GM12878 (cell line): ENCODE measurements at regions not wholly inside any gene's neighbourhood (a gene's known extent, or its start where the extent isn't known, plus 50 kb on each side); places are given as distances from the start of the nearest gene placed in this dataset.

Source experiments
- ATAC-seq: fragments of 200-7000 bp; cut with Tn5 transposase; 3 replicates; pipeline ENCODE4 v1.9.1; 2020; ENCODE audit warnings: mild to moderate bottlenecking, moderate library complexity
- BruUV-seq: library from RNA; stranded (reverse); fragments of 400-500 nt; replicated peaks from 2 replicates; lab custom pipeline; 2021; lab: Mats Ljungman, UMichigan
- CTCF ChIA-PET: fragments of 300-600 bp; sonication (Branson Sonifier 250); formaldehyde crosslinking; extraction: SDS; loops from one replicate; lab custom pipeline; 2021; ENCODE audit warnings: inconsistent platforms; lab: Yijun Ruan, JAX
- POLR2A ChIA-PET: fragments of 350-600 bp; formaldehyde crosslinking; extraction: SDS; loops from one replicate; lab custom pipeline; 2021; ENCODE audit warnings: inconsistent platforms; lab: Charles Lee
- RAD21 ChIA-PET: fragments of 300-600 bp; sonication (Branson Sonifier 250); formaldehyde crosslinking; loops from one replicate; lab custom pipeline; 2023; ENCODE audit warnings: antibody characterized with exemption; ENCODE audit not compliant: unreplicated experiment; lab: Charles Lee
- SMC1A ChIA-PET: fragments of 300-600 bp; sonication (Branson Sonifier 250); formaldehyde crosslinking; loops from one replicate; lab custom pipeline; 2023; ENCODE audit not compliant: unreplicated experiment, uncharacterized antibody; lab: Charles Lee
- DNase-seq: peaks from one replicate; pipeline ENCODE4 v3.0.0-alpha.2; 2011; ENCODE audit warnings: low read depth, low spot score
- FAIRE-seq: peaks from 3 replicates; lab custom pipeline; 2011; peaks lifted over from hg19 to GRCh38; lab: Jason Lieb, UNC
- H2AFZ ChIP-seq: 2 replicates; pipeline ENCODE4 v1.6.0; 2011; ENCODE audit warnings: low read depth, low read length, control low read depth; ENCODE audit not compliant: control insufficient read depth
- H3K27ac ChIP-seq: 2 replicates; pipeline ENCODE4 v1.5.1; 2011; ENCODE audit warnings: control low read depth; ENCODE audit not compliant: control insufficient read depth, insufficient read depth
- H3K27me3 ChIP-seq, 2 experiments: replicated peaks in 1 of 2; 2 replicates each; pipeline versions ENCODE4 v1.6.0 to v1.6.1; 2011; ENCODE audit warnings: low read length in 1 of 2; ENCODE audit not compliant: control insufficient read depth in 2 of 2, insufficient read depth in 2 of 2
- H3K36me3 ChIP-seq, 2 experiments: 2 replicates each; pipeline ENCODE4 v1.5.1; 2011; ENCODE audit warnings: low read length in 1 of 2; ENCODE audit not compliant: control insufficient read depth in 2 of 2, insufficient read depth in 2 of 2
- H3K4me1 ChIP-seq: 2 replicates; pipeline ENCODE4 v1.6.1; 2011; ENCODE audit warnings: mild to moderate bottlenecking, low read length, moderate library complexity, mixed read lengths; ENCODE audit not compliant: control insufficient read depth, insufficient read depth
- H3K4me2 ChIP-seq: 2 replicates; pipeline ENCODE4 v1.6.0; 2011; ENCODE audit warnings: control low read depth; ENCODE audit not compliant: control insufficient read depth, insufficient read depth
- H3K4me3 ChIP-seq: fragments of 200-600 bp; sonication (generic); 2 replicates; pipeline ENCODE4 v1.5.1; 2016
- H3K79me2 ChIP-seq: 2 replicates; pipeline ENCODE4 v1.6.0; 2011; ENCODE audit warnings: low read length; ENCODE audit not compliant: control insufficient read depth, insufficient read depth
- H3K9ac ChIP-seq: 2 replicates; pipeline ENCODE4 v1.8.0; 2011; ENCODE audit warnings: low read length, control low read depth, mixed read lengths; ENCODE audit not compliant: control insufficient read depth, insufficient read depth
- H3K9me3 ChIP-seq: replicated peaks from 3 replicates; pipeline ENCODE4 v1.5.1; 2011; ENCODE audit warnings: mild to moderate bottlenecking, low read length; ENCODE audit not compliant: control insufficient read depth, insufficient read depth
- H4K20me1 ChIP-seq: 2 replicates; pipeline ENCODE4 v1.6.0; 2011; ENCODE audit not compliant: control insufficient read depth, insufficient read depth
- IRF4 ChIP-seq: IDR thresholded peaks from 2 replicates; pipeline ENCODE4 v1.6.1; 2011; ENCODE audit warnings: low read depth, low read length
- MTA3 ChIP-seq: IDR thresholded peaks from 2 replicates; pipeline ENCODE4 v1.6.1; 2012; ENCODE audit warnings: low read length, inconsistent platforms, borderline replicate concordance
- WGBS: methylation state at CpG from one replicate; pipeline ENCODE4 v1.1.6; 2016; ENCODE audit warnings: low lambda C conversion rate; ENCODE audit not compliant: insufficient replicate concordance, insufficient coverage; ENCODE audit errors: missing lambda C conversion rate; 5-methylcytosine and 5-hydroxymethylcytosine counted together
- in situ Hi-C: fragments of 300-500 bp; cut with MboI; formaldehyde crosslinking; loops from 9 replicates; pipeline ENCODE4 v1.14.3; 2018; ENCODE audit warnings: mixed read lengths
- intact Hi-C: fragments of 100-400 bp; cut with micrococcal nuclease; formaldehyde crosslinking; loops from one replicate; pipeline ENCODE4 v1.14.2; 2022; ENCODE audit not compliant: unreplicated experiment
- TF ChIP-seq, protein P1 (sequence below): IDR thresholded peaks from 2 replicates; pipeline ENCODE4 v1.6.1; 2012; ENCODE audit warnings: mild to moderate bottlenecking, low read depth, low read length

DNA sequence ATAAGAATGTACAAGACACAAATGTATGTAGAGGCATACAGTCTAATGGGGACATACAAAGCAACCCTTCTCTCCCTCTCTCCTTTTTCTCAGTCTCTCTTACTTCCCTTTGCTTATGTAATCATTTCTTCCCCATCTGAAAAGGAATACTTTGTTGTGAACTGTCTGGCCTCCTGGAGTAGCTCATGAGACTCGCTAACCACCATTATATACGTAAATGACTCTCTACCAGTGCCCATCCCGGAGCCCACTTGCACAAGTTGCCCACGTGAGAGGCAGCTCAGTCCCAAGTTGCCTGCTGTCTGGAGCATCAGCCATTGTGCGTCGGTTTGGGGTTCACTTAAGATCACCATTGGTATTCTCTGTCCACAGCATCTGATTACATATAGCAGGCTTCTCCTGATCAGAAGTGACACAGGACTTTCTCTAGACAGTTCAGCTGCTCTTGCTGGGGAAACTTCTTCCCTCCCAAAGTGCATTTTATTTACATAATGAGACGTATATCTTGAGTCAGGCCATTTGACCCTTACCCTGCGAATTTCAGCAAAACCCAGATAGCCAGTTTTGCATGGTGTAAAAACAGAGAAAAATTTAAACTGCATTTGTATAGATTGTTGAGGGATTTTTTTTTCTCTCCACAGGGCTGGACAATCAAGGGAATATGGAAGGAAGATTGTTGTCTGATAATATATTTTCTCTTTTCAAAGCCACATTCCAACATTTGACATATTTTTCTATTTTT, 220.7 kb upstream of the EGLN3 start:
- H3K9me3 ChIP-seq, result no peaks in the 10 kb centered on the region
- SMC1A ChIA-PET, result interaction anchor here (1.2 to 3.0 kb wide), 5 partner anchors 13 to 73 kb away, joined by 5 to 19 read pairs (median 5); no protein-coding TSS in a partner anchor
- no peak overlapping the region for H3K27ac ChIP-seq
- intact Hi-C loops (no loop called here), in situ Hi-C loops (no loop called here)
- H3K36me3 ChIP-seq, result no peaks in the 10 kb centered on the region
- 39% methylated on average over 8 of the region's 8 CpGs for WGBS
- POLR2A ChIA-PET, result no interaction called here
- CTCF ChIA-PET, result interaction anchor here (1.0 to 1.6 kb wide), 3 partner anchors 10 to 49 kb away, joined by 4 to 6 read pairs (median 4); no protein-coding TSS in a partner anchor
- FAIRE-seq, result no peak
- no peak overlapping the region for H3K4me2 ChIP-seq
- RAD21 ChIA-PET, result no interaction called here
- peaks cover 12% of the 10 kb centered on the region for H3K4me1 ChIP-seq
- no peak for DNase-seq
- no peak for TF ChIP-seq MTA3
- TF ChIP-seq, protein P1, sequence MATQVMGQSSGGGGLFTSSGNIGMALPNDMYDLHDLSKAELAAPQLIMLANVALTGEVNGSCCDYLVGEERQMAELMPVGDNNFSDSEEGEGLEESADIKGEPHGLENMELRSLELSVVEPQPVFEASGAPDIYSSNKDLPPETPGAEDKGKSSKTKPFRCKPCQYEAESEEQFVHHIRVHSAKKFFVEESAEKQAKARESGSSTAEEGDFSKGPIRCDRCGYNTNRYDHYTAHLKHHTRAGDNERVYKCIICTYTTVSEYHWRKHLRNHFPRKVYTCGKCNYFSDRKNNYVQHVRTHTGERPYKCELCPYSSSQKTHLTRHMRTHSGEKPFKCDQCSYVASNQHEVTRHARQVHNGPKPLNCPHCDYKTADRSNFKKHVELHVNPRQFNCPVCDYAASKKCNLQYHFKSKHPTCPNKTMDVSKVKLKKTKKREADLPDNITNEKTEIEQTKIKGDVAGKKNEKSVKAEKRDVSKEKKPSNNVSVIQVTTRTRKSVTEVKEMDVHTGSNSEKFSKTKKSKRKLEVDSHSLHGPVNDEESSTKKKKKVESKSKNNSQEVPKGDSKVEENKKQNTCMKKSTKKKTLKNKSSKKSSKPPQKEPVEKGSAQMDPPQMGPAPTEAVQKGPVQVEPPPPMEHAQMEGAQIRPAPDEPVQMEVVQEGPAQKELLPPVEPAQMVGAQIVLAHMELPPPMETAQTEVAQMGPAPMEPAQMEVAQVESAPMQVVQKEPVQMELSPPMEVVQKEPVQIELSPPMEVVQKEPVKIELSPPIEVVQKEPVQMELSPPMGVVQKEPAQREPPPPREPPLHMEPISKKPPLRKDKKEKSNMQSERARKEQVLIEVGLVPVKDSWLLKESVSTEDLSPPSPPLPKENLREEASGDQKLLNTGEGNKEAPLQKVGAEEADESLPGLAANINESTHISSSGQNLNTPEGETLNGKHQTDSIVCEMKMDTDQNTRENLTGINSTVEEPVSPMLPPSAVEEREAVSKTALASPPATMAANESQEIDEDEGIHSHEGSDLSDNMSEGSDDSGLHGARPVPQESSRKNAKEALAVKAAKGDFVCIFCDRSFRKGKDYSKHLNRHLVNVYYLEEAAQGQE, result no peak
- no peak for TF ChIP-seq IRF4
- H2AFZ ChIP-seq, result no peak overlapping the region
- H3K9ac ChIP-seq, result no peak overlapping the region
- no peak overlapping the region for H3K4me3 ChIP-seq
- H3K27me3 ChIP-seq, result no peaks in the 10 kb centered on the region
- no peaks in the 10 kb centered on the region for H4K20me1 ChIP-seq
- H3K79me2 ChIP-seq, result no peaks in the 10 kb centered on the region
- no TSS peak for BruUV-seq
- ATAC-seq, result no peak
